H9 (cell line): ENCODE measurements at regions not wholly inside any gene's neighbourhood (a gene's known extent, or its start where the extent isn't known, plus 50 kb on each side); places are given as distances from the start of the nearest gene placed in this dataset.

Experiments used
- DNase-seq: peaks from one replicate; pipeline ENCODE4 v3.0.0-alpha.2; 2017
- H2AFZ ChIP-seq: one replicate; pipeline ENCODE4 v1.6.1; 2013; ENCODE audit warnings: mild to moderate bottlenecking, low read length, control low read depth, moderate library complexity
- H2AK5ac ChIP-seq: 2 replicates; pipeline ENCODE4 v1.6.1; 2013; ENCODE audit warnings: low read length, control low read depth, mixed read lengths; ENCODE audit not compliant: insufficient read length
- H2BK120ac ChIP-seq: one replicate; pipeline ENCODE4 v1.6.1; 2013; ENCODE audit warnings: low read depth, mild to moderate bottlenecking, low read length, control low read depth, inconsistent platforms; ENCODE audit not compliant: poor library complexity, severe bottlenecking
- H2BK12ac ChIP-seq: 2 replicates; pipeline ENCODE4 v1.6.1; 2013; ENCODE audit warnings: low read length, control low read depth, mixed read lengths, low read depth; ENCODE audit not compliant: insufficient read length
- H2BK15ac ChIP-seq: 2 replicates; pipeline ENCODE4 v1.6.1; 2013; ENCODE audit warnings: low read depth, low read length, control low read depth
- H2BK20ac ChIP-seq: one replicate; pipeline ENCODE4 v1.6.1; 2013; ENCODE audit warnings: low read depth, mild to moderate bottlenecking, low read length, control low read depth, inconsistent platforms; ENCODE audit not compliant: poor library complexity, severe bottlenecking
- H2BK5ac ChIP-seq: 2 replicates; pipeline ENCODE4 v1.6.1; 2013; ENCODE audit warnings: low read length, control low read depth, mixed read lengths; ENCODE audit not compliant: insufficient read length
- H3K14ac ChIP-seq: 2 replicates; pipeline ENCODE4 v1.6.1; 2013; ENCODE audit warnings: low read length, control low read depth; ENCODE audit not compliant: insufficient read depth
- H3K18ac ChIP-seq: 2 replicates; pipeline ENCODE4 v1.6.1; 2013; ENCODE audit warnings: low read depth, mild to moderate bottlenecking, mixed read lengths, low read length, control low read depth; ENCODE audit not compliant: insufficient read length
- H3K23ac ChIP-seq: 2 replicates; pipeline ENCODE4 v1.6.1; 2013; ENCODE audit warnings: low read length, control low read depth, mixed read lengths, low read depth; ENCODE audit not compliant: insufficient read length
- H3K23me2 ChIP-seq: 2 replicates; pipeline ENCODE4 v1.6.1; 2013; ENCODE audit warnings: low read depth, mild to moderate bottlenecking, mixed read lengths, low read length, control low read depth; ENCODE audit not compliant: insufficient read length, poor library complexity, severe bottlenecking
- H3K27ac ChIP-seq: 2 replicates; pipeline ENCODE4 v1.5.1; 2013; ENCODE audit warnings: low read length, control low read depth, mixed read lengths, low read depth; ENCODE audit not compliant: insufficient read length
- H3K27me3 ChIP-seq: 2 replicates; pipeline ENCODE4 v1.6.1; 2013; ENCODE audit warnings: low read length, control low read depth, inconsistent platforms; ENCODE audit not compliant: insufficient read depth
- H3K4ac ChIP-seq: 2 replicates; pipeline ENCODE4 v1.6.1; 2013; ENCODE audit warnings: low read depth, mild to moderate bottlenecking, control low read depth, inconsistent platforms, low read length, moderate library complexity
- H3K4me1 ChIP-seq: 2 replicates; pipeline ENCODE4 v1.6.1; 2013; ENCODE audit warnings: low read length, control low read depth, inconsistent platforms; ENCODE audit not compliant: insufficient read depth
- H3K4me2 ChIP-seq: 2 replicates; pipeline ENCODE4 v1.6.1; 2013; ENCODE audit warnings: low read length, control low read depth, mixed read lengths; ENCODE audit not compliant: insufficient read length, insufficient read depth
- H3K56ac ChIP-seq: 2 replicates; pipeline ENCODE4 v1.6.1; 2013; ENCODE audit warnings: low read depth, mild to moderate bottlenecking, mixed read lengths, low read length, control low read depth; ENCODE audit not compliant: insufficient read length
- H3K79me1 ChIP-seq: 2 replicates; pipeline ENCODE4 v1.6.1; 2013; ENCODE audit warnings: low read depth, mild to moderate bottlenecking, moderate library complexity, low read length, control low read depth, inconsistent platforms; ENCODE audit not compliant: insufficient read depth, poor library complexity, severe bottlenecking
- H3K79me2 ChIP-seq: 2 replicates; pipeline ENCODE4 v1.6.1; 2013; ENCODE audit warnings: low read length, control low read depth, inconsistent platforms; ENCODE audit not compliant: insufficient read depth
- H3K9ac ChIP-seq: 2 replicates; pipeline ENCODE4 v1.6.1; 2013; ENCODE audit warnings: low read length, control low read depth, mixed read lengths; ENCODE audit not compliant: insufficient read length; ENCODE audit errors: extremely low read depth
- H3K9me3 ChIP-seq: one replicate; pipeline ENCODE4 v1.6.1; 2013; ENCODE audit warnings: low read depth, low read length, inconsistent platforms; ENCODE audit not compliant: control insufficient read depth
- H3T11ph ChIP-seq: one replicate; pipeline ENCODE4 v1.6.1; 2013; ENCODE audit warnings: mild to moderate bottlenecking, low read length, control low read depth, inconsistent platforms
- H4K20me1 ChIP-seq: one replicate; pipeline ENCODE4 v1.6.1; 2013; ENCODE audit not compliant: control insufficient read depth, insufficient read length, insufficient read depth
- H4K5ac ChIP-seq: 2 replicates; pipeline ENCODE4 v1.6.1; 2013; ENCODE audit warnings: low read depth, mild to moderate bottlenecking, mixed read lengths, low read length, control low read depth; ENCODE audit not compliant: insufficient read length
- H4K8ac ChIP-seq: replicated peaks from 2 replicates; pipeline ENCODE4 v1.6.1; 2013; ENCODE audit warnings: low read length, control low read depth, mixed read lengths, low read depth; ENCODE audit not compliant: insufficient read length
- H4K91ac ChIP-seq: 2 replicates; pipeline ENCODE4 v1.6.1; 2013; ENCODE audit warnings: low read depth, mild to moderate bottlenecking, moderate library complexity, mixed read lengths, low read length, control low read depth; ENCODE audit not compliant: insufficient read length
- H3K27ac Mint-ChIP-seq, 3 experiments: 2 replicates in 2 of 3; 3 replicates in 1 of 3; pipeline ENCODE4 v1.8.0; 2020 to 2021; ENCODE audit warnings: mixed read lengths in 3 of 3, mild to moderate bottlenecking in 1 of 3, moderate library complexity in 1 of 3
- H3K27me3 Mint-ChIP-seq: 2 replicates; pipeline ENCODE4 v1.8.0; 2021; ENCODE audit warnings: low read depth, mild to moderate bottlenecking, moderate library complexity, mixed read lengths
- H3K36me3 Mint-ChIP-seq, 3 experiments: 2 replicates in 2 of 3; 3 replicates in 1 of 3; pipeline ENCODE4 v1.8.0; 2020 to 2021; ENCODE audit warnings: low read depth in 3 of 3, mixed read lengths in 3 of 3; ENCODE audit not compliant: insufficient read depth in 1 of 3
- H3K4me1 Mint-ChIP-seq, 2 experiments: 2 replicates each; pipeline ENCODE4 v1.8.0; 2020; ENCODE audit warnings: mixed read lengths in 2 of 2
- H3K4me3 Mint-ChIP-seq, 2 experiments: 2 replicates in 1 of 2; 3 replicates in 1 of 2; pipeline ENCODE4 v1.8.0; 2020 to 2021; ENCODE audit warnings: mild to moderate bottlenecking in 2 of 2, mixed read lengths in 2 of 2, moderate library complexity in 1 of 2
- H3K9me3 Mint-ChIP-seq, 2 experiments: 2 replicates in 1 of 2; 3 replicates in 1 of 2; pipeline ENCODE4 v1.8.0; 2020; ENCODE audit warnings: mild to moderate bottlenecking in 2 of 2, mixed read lengths in 2 of 2, moderate library complexity in 1 of 2
- WGBS: extraction: QIAGEN DNeasy Blood & Tissue Kit; methylation state at CpG from one replicate; pipeline ENCODE4 v1.1.7; 2013; ENCODE audit warnings: missing lambda C conversion rate, low lambda C conversion rate, mixed read lengths; ENCODE audit not compliant: insufficient read length; ENCODE audit errors: extremely low coverage; 5-methylcytosine and 5-hydroxymethylcytosine counted together
- TF ChIP-seq, protein P1 (sequence below): fragments of 200-600 bp; sonication (generic); conservative IDR thresholded peaks from 3 replicates; pipeline ENCODE4 v1.8.0; 2021; ENCODE audit warnings: antibody characterized with exemption, mild to moderate bottlenecking

DNA sequence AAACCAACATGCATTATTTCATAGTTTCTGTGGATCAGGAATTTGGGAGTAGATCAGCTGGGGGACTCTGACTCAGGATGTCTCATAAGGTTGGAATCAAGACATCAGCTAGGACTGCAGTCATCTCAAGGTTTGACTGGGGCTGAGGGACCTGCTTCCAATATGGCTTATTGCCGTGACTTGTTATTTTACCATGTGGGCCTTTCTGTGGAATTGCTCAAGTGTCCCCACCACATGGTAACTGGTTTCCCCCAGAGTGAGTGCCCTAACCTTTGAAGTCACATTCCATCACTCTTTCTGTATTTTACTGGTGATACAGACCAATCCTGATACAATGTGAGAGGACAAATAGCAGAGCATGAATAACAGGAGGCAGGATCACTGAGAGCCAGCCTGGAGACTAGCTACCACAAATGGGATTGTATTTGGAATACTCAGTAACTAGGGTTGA, 70.2 kb upstream of the ELL2 start:
- no peak overlapping the region for H3K4me3 Mint-ChIP-seq
- Histone ChIP-seq H3K18ac (no peak overlapping the region), H3K9ac (no peak overlapping the region)

More for the DNA sequence above, 70.2 kb upstream of the ELL2 start:
- Mint-ChIP-seq H3K36me3 (no peaks in the 10 kb centered on the region), H3K4me1 (no peaks in the 10 kb centered on the region), H3K27ac (no peak overlapping the region), H3K27me3 (no peaks in the 10 kb centered on the region), H3K9me3 (peaks cover 0 to 1% of the 10 kb centered on the region in 2 experiments; a peak in 1 of 5 replicates)
- H3K27me3 ChIP-seq = no peaks in the 10 kb centered on the region
- H2AK5ac ChIP-seq = no peak overlapping the region
- H2BK5ac ChIP-seq = no peak overlapping the region
- H3T11ph ChIP-seq = no peak overlapping the region
- no peak overlapping the region for H3K27ac ChIP-seq
- no peak overlapping the region for H2BK20ac ChIP-seq
- H3K23me2 ChIP-seq = no peaks in the 10 kb centered on the region
- no peak for DNase-seq
- TF ChIP-seq, protein P1, sequence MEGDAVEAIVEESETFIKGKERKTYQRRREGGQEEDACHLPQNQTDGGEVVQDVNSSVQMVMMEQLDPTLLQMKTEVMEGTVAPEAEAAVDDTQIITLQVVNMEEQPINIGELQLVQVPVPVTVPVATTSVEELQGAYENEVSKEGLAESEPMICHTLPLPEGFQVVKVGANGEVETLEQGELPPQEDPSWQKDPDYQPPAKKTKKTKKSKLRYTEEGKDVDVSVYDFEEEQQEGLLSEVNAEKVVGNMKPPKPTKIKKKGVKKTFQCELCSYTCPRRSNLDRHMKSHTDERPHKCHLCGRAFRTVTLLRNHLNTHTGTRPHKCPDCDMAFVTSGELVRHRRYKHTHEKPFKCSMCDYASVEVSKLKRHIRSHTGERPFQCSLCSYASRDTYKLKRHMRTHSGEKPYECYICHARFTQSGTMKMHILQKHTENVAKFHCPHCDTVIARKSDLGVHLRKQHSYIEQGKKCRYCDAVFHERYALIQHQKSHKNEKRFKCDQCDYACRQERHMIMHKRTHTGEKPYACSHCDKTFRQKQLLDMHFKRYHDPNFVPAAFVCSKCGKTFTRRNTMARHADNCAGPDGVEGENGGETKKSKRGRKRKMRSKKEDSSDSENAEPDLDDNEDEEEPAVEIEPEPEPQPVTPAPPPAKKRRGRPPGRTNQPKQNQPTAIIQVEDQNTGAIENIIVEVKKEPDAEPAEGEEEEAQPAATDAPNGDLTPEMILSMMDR = no peak
- H3K9me3 ChIP-seq = no peaks in the 10 kb centered on the region
- WGBS = no CpG with 5 or more reads among the region's 1 CpG
- no peak overlapping the region for H3K14ac ChIP-seq
- no peak overlapping the region for H3K4me2 ChIP-seq
- no peak overlapping the region for H2BK120ac ChIP-seq
- no peaks in the 10 kb centered on the region for H3K79me1 ChIP-seq
- no peaks in the 10 kb centered on the region for H3K79me2 ChIP-seq
- H3K23ac ChIP-seq = no peak overlapping the region
- no peak overlapping the region for H4K91ac ChIP-seq
- H4K5ac ChIP-seq = no peak overlapping the region
- H3K4me1 ChIP-seq = no peaks in the 10 kb centered on the region
- H2AFZ ChIP-seq = no peak overlapping the region
- no peak overlapping the region for H2BK15ac ChIP-seq
- H4K8ac ChIP-seq = no peak overlapping the region
- H3K56ac ChIP-seq = no peak overlapping the region
- no peak overlapping the region for H3K4ac ChIP-seq
- no peak overlapping the region for H2BK12ac ChIP-seq
- no peaks in the 10 kb centered on the region for H4K20me1 ChIP-seq
